Uterus (tissue), 3 donors: ENCODE measurements at regions not wholly inside any gene's neighbourhood (a gene's known extent, or its start where the extent isn't known, plus 50 kb on each side); places are given as distances from the start of the nearest gene placed in this dataset. TPM values are rescaled to one million over a fixed set of nuclear protein-coding genes. Genes with fewer than 3 reads are reported as not detected.

Experiments used
- DNase-seq, 2 donors: peaks; one replicate each; pipeline ENCODE4 v3.0.0-alpha.2; 2019 to 2020
- H3K27ac ChIP-seq, 2 donors: fragments of 200-600 bp; sonication (generic); 1 replicate in 1 of 2; 2 replicates in 1 of 2; pipeline ENCODE4 v1.5.1; 2016 to 2018
- H3K27me3 ChIP-seq, 2 donors: fragments of 200-600 bp; sonication (generic); one replicate each; pipeline ENCODE4 v1.5.1; 2018 to 2019; ENCODE audit warnings: control low read depth in 1 of 2
- H3K36me3 ChIP-seq, 2 donors: fragments of 200-600 bp; sonication (generic); one replicate each; pipeline ENCODE4 v1.5.1; 2019; ENCODE audit warnings: control low read depth in 1 of 2
- H3K4me1 ChIP-seq, 2 donors: fragments of 200-600 bp; sonication (generic); one replicate each; pipeline ENCODE4 v1.5.1; 2018 to 2019; ENCODE audit warnings: control low read depth in 1 of 2
- H3K4me3 ChIP-seq, 2 donors: fragments of 200-600 bp; sonication (generic); 1 replicate in 1 of 2; 2 replicates in 1 of 2; pipeline ENCODE4 v1.5.1; 2018 to 2019; ENCODE audit warnings: mild to moderate bottlenecking in 1 of 2
- H3K9me3 ChIP-seq, 2 donors: fragments of 200-600 bp; sonication (generic); one replicate each; pipeline ENCODE4 v1.5.1; 2019; ENCODE audit warnings: control low read depth in 1 of 2
- POLR2A ChIP-seq, 2 donors: fragments of 450-650 bp; IDR thresholded peaks; one replicate each; pipeline ENCODE4 v1.6.1; 2016; ENCODE audit warnings: antibody characterized with exemption in 2 of 2, mild to moderate bottlenecking in 1 of 2, moderate library complexity in 1 of 2
- intact Hi-C: fragments of 100-400 bp; cut with DNase I; formaldehyde crosslinking; loops from one replicate; pipeline ENCODE4 v1.15.1; 2023; ENCODE audit warnings: low total_unique reads
- microRNA counts, 2 donors: library from miRNA; unstranded; fragments of <30 nt; microRNA quantifications; one replicate each; lab custom pipeline; 2016 to 2017
- microRNA-seq: library from miRNA; unstranded; fragments of <30 nt; microRNA quantifications from one replicate; pipeline ENCODE4, GENCODE V29; 2016; ENCODE audit warnings: borderline microRNAs expressed, borderline replicate concordance
- small RNA-seq: library from RNA; depleted of rRNA; stranded (forward); fragments of <200 nt; gene quantifications from one replicate; pipeline ENCODE3, GENCODE V24; 2016
- TF ChIP-seq, protein P1 (sequence below), 4 experiments: fragments of 200-600 bp in 2 of 4; fragments of 450-650 bp in 2 of 4; sonication (generic) in 2 of 4; IDR thresholded peaks; one replicate each; pipeline ENCODE4 v1.5.1; 2016 to 2019; ENCODE audit warnings: antibody characterized with exemption in 4 of 4, mild to moderate bottlenecking in 2 of 4, moderate library complexity in 1 of 4
- donor health status: DM: yes; HTN: yes; CAD: no.

- intact Hi-C loops = no loop called here
- no peak overlapping the region for H3K27ac ChIP-seq
- H3K27me3 ChIP-seq = no peaks in the 10 kb centered on the region
These were observed 50.3 kb upstream of the ACO1 start for GRCh38 chr9:32334112-32334511.

More at GRCh38 chr9:32334112-32334511, 50.3 kb upstream of the ACO1 start:
- TF ChIP-seq, protein P1, sequence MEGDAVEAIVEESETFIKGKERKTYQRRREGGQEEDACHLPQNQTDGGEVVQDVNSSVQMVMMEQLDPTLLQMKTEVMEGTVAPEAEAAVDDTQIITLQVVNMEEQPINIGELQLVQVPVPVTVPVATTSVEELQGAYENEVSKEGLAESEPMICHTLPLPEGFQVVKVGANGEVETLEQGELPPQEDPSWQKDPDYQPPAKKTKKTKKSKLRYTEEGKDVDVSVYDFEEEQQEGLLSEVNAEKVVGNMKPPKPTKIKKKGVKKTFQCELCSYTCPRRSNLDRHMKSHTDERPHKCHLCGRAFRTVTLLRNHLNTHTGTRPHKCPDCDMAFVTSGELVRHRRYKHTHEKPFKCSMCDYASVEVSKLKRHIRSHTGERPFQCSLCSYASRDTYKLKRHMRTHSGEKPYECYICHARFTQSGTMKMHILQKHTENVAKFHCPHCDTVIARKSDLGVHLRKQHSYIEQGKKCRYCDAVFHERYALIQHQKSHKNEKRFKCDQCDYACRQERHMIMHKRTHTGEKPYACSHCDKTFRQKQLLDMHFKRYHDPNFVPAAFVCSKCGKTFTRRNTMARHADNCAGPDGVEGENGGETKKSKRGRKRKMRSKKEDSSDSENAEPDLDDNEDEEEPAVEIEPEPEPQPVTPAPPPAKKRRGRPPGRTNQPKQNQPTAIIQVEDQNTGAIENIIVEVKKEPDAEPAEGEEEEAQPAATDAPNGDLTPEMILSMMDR (IDR thresholded peaks at IDR 0.05) = no peak
- TF ChIP-seq POLR2A (IDR thresholded peaks at IDR 0.05) = no peak
- H3K9me3 ChIP-seq = no peaks in the 10 kb centered on the region
- H3K36me3 ChIP-seq = no peaks in the 10 kb centered on the region
- H3K4me1 ChIP-seq = no peaks in the 10 kb centered on the region
- H3K4me3 ChIP-seq = no peak overlapping the region
- no peak for DNase-seq

MicroRNAs in the stretch of these regions (microRNA counts, 767-probe panel; counts per million panel counts)
- microRNA hsa-miR-873-5p (lab: Ali Mortazavi, UCI) (0 counts per million in 2 donors), microRNA hsa-miR-876-3p (lab: Ali Mortazavi, UCI) (0 counts per million in 2 donors), microRNA hsa-miR-876-5p (lab: Ali Mortazavi, UCI) (0 counts per million in 2 donors)

Small RNA genes in the stretch of these regions (microRNA-seq; reads per million reads assigned to microRNA genes)
- 67.2 reads per million, percentile 48 among the genes with 10 or more reads in this experiment for gene MIR873
- 17.2 reads per million, percentile 28 among the genes with 10 or more reads in this experiment for gene MIR876

Small RNA genes in the stretch of these regions (small RNA-seq; reads per million reads assigned to genes)
- gene MIR873 (11.7 reads per million, percentile 90 among the genes with 10 or more reads in this experiment), gene MIR876 (not detected), gene RNA5SP281 (not detected)
